GM18508 (cell line): ENCODE measurements at regions not wholly inside any gene's neighbourhood (a gene's known extent, or its start where the extent isn't known, plus 50 kb on each side); places are given as distances from the start of the nearest gene placed in this dataset.

ENCODE experiments used
- ATAC-seq: cut with Tn5 transposase; IDR thresholded peaks from one replicate; pipeline ENCODE4 v1.9.1; 2021; ENCODE audit warnings: moderate number of reproducible peaks; ENCODE audit not compliant: insufficient read depth, unreplicated experiment

GRCh38 chr3:84825817-84826216, 133.0 kb upstream of the CADM2 start:
- ATAC-seq = no peak

DNA sequence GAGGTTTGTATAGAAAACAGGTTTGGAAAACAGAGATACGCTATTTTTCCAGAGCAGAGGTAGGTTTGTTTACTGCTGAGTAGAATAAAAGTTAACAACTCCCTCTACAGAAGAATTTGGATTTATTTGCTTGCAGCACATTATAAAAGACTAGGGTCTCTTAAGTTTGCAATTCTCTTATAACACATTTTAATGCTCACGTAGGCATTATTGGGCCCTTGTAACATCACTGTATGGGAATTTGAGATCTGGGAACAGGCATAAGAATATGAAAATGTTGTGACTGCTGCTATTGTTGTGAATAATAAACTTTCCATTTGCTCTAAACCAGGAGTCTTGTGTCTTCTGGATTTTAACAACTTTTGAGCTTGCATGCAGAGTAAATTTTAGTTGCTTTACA, 128.3 kb upstream of the CADM2 start:
- ATAC-seq = no peak

- no peak for ATAC-seq
These were observed 123.4 kb upstream of the CADM2 start for GRCh38 chr3:84835366-84835765.

GRCh38 chr3:84836961-84837360, 121.8 kb upstream of the CADM2 start:
- no peak for ATAC-seq

- ATAC-seq = no peak
These were observed 81.7 kb upstream of the CADM2 start for GRCh38 chr3:84877092-84877491.

GRCh38 chr3:84881288-84881687, 77.5 kb upstream of the CADM2 start:
- no peak for ATAC-seq

DNA sequence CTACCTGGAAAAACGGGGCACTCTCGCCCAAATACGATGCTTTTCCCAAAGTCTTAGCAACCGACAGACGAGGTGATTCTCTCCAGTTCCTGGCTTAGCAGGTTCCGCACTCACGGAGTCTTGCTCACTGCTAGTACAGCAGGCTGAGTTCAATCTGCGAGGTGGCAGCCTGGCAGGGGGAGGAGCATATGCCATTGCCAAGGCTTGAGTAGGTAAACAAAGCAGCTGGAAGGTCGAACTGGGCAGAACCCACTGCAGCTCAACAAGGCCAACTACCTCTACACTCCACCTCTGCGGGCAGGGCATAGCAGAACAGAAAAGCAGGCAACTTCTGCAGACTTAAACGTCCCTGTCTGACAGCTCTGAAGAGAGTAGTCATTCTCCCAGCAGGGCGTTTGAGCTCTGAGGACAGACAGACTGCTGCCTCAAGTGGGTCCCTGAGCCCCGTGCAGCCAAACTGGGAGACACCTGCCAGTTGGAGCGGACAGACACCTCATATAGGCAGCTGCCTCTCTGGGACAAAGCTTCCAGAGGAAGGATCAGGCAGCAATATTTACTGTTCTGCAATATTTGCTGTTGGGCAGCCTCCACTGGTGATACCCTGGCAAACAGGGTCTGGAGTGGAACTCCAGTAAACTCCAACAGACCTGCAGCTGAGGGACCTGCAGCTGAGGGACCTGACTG, 73.4 kb upstream of the CADM2 start:
- ATAC-seq = no peak

- ATAC-seq = no peak
These were observed 66.9 kb upstream of the CADM2 start for GRCh38 chr3:84891851-84892250.

GRCh38 chr3:84893211-84893610, 65.6 kb upstream of the CADM2 start:
- no peak for ATAC-seq

GRCh38 chr3:84904212-84904611, 54.6 kb upstream of the CADM2 start:
- no peak for ATAC-seq

DNA sequence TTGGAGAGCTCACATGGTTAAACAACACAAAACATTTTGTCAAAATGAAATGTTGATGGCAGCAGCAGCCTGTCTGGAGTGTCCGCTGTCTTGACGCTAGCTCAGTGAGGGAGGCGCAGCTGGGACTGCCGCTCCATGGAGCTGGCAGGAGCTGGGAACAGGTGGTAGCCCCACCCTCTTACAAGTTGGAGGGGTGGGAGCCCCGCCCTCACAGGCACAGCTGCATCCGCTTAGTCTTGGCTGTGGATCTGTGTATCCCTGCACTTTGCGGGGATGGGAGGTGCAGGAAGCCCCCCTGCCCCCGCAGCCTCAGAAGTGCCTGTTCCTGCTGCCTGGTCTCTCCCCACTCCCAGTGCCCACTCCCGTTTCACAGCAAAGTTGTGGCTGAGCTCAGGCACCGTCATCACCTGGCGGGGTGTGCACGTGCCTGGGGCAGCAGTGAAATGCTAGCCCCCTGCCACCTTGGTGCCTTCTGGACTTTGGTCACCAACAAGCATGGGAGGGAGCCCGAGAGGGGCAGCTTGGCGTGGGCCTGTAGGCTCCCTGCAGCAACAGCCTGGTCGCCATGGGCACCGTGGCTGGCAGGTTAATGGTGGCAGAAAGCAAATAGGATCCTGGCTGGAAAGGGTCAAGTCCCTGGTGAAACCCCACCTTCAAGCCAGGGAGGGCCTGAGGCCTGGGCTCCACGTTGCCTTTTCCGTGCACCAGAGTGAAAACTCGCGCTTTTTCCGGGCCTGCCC, 53.8 kb upstream of the CADM2 start:
- ATAC-seq = no peak

- no peak for ATAC-seq
These were observed 53.3 kb upstream of the CADM2 start for GRCh38 chr3:84905556-84905920.

DNA sequence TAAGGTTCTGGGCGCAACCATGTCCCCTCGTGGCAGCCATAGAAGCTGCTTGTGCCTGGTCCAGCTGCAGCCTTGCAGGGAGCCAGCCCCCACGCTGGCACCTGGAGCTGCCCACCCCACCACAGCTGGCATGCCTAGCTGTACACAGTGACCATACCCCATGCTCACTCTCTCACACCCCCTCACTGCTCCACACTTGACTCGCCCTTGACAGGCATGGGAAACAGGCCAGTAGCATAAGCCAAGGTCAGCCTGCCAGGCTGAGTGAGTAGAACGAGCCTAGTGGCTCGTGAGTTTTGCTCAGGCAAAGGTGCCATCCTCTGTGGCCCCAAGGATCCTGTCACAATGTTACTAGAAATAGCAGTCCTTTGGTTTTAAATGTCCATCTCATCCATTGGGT, 52.7 kb upstream of the CADM2 start:
- ATAC-seq = no peak
